NCI-H187 treated with DMSO at 0.1 percent for 48 hours (cell line): ENCODE measurements at regions not wholly inside any gene's neighbourhood (a gene's known extent, or its start where the extent isn't known, plus 50 kb on each side); places are given as distances from the start of the nearest gene placed in this dataset.
"Not testable (repeated sequence)": the region's sequence is repeated elsewhere in the genome, so short reads cannot be mapped to it uniquely, and the experiment has no call there.

ENCODE experiments used
- DNase-seq: peaks from one replicate; lab custom pipeline; 2025; lab: John Stamatoyannopoulos, UW

GRCh38 chr7:119711104-119711503, 561.9 kb upstream of the KCND2 start:
- no peak for DNase-seq

- no peak for DNase-seq
Observed at GRCh38 chr7:119712886-119713462, 560.0 kb upstream of the KCND2 start.

GRCh38 chr7:119713606-119714005, 559.4 kb upstream of the KCND2 start:
- DNase-seq, result no peak

DNA sequence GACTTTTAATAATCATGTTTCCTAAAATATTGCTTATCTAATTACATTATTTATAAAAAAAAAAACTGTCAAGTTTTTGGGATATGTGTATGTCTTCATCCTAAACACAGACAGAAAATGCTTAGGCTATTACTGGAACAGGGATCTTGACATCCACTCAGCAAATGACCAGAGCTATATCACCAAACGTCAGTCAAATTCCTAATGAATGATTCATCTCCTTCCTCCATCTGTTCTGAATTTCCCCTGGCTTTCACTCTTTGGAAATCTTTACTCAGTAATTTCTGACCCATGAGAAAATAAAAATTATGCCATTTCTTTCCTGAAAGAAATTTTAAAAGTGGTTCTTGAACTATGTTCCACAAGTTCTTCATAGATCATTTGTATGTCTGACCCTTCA, 552.4 kb upstream of the KCND2 start:
- no peak for DNase-seq

GRCh38 chr7:119724041-119724792, 548.8 kb upstream of the KCND2 start:
- DNase-seq, result no peak

GRCh38 chr7:119733127-119733879, 539.7 kb upstream of the KCND2 start:
- no peak for DNase-seq

GRCh38 chr7:119737390-119737789, 535.6 kb upstream of the KCND2 start:
- DNase-seq, result no peak

DNA sequence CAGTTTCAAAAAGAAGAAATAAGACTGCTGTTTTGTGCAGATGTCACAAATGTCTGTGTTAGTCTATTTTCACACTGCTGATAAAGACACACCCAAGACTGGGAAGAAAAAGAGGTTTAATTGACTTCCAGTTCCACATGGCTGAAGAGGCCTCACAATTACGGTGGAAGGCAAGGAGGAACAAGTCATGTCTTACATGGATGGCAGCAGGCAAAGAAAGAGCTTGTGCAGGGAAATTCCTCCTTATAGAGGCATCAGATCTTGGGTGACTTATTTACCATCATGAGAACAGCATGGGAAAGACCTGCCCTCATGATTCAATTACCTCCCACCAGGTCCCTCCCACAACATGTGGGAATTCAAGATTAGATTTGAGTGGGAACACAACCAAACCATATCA, 527.7 kb upstream of the KCND2 start:
- not testable (repeated sequence) for DNase-seq

DNA sequence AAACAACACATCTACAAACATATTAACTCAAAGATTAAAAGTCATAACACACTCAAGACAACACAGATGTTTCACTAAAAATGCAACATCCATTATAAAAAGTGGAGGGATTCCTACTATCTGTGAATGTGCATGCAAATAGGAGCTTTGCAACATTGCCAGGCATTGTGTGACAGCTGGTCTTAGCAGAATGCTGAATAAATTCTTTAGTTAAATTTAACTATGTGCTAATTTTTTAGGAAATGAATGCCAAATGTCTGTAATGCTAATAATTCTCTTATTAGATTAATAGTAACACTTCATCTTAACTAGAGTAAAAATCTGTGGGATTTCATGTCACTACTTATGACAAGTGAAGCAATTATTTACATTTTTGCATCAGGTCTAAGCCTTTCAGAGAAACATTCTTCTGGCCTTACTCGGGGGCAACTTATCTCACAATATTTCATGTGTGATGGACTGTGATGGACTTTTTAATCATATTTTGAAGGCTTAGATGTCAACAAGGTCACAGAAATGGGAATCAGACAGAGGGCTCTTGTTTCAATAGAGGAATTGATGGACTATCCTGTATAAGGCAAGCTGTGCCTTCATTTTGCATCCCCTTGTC, 524.6 kb upstream of the KCND2 start:
- no peak for DNase-seq

DNA sequence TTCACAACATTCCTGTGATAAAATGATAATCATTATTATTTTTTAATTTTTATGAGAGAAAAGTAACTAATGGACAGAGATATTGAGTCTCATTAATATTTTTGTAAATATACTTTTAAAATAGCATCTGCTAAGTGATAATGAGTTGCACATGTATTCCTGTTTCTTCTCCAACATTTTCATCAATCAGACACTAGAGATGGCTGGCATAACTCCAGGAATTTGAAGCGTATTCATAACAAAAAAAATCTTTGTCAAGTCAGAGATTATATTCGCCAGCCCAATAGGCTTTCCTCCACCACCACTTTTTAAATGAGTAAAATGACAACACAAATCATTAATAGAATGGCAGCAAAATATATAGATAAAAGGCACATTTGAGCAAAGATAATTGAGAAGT, 524.0 kb upstream of the KCND2 start:
- no peak for DNase-seq

DNA sequence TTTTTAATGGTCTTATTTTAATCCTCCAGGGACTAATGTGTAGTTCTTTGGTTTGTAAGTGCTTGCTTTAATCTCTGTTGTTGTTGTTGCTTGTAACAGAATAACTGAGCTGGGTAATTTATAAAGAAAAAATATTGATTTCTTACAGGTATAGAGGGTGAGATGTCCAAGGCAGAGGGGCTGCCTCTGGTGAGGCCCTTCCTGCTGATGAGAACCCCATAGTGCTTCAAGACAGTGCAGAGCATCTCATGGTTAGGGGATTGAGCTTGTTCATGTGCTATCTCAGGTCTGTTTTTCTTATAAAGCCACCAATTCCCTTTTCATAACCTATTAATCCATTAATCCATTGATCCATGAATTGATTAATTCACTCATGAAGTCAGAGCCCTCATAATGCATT, 516.3 kb upstream of the KCND2 start:
- DNase-seq, result no peak

GRCh38 chr7:119758254-119758653, 514.7 kb upstream of the KCND2 start:
- DNase-seq, result no peak

GRCh38 chr7:119761776-119762175, 511.2 kb upstream of the KCND2 start:
- no peak for DNase-seq

DNA sequence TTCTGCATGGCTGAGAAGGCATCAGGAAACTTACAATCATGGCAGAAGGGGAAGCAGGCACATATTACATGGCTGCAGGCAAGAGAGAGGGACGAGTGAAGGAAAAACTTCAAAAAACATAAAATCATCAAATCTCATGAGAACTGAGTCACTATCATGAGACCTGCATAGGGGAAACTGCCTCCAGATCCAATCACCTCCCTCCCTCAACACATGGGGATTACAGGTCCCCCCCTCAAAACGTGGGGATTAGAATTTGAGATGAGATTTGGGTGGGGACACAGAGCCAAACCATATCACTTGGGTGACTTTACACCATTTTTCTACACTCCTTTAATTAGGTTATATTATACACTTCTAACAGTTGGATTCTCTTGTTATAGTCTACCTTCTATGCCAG, 490.7 kb upstream of the KCND2 start:
- DNase-seq, result no peak

DNA sequence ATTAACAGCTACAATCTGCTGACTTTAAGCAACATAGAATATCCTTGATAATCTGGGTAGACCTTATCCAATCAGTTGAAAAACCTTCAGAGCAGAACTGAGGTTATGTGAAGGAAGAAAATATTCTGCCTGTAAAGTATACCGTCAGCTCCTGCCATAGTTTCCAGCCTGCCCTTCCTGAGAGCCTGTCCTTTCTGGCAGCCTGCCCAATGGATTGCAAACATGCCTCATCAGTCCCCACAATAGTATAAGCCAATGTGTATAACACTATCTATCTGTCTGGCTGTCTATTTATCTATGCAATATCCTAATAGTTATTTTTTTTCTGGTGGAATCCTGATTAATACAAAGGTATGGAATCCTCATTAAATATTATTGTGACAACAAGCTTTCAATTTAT, 489.2 kb upstream of the KCND2 start:
- DNase-seq, result no peak

DNA sequence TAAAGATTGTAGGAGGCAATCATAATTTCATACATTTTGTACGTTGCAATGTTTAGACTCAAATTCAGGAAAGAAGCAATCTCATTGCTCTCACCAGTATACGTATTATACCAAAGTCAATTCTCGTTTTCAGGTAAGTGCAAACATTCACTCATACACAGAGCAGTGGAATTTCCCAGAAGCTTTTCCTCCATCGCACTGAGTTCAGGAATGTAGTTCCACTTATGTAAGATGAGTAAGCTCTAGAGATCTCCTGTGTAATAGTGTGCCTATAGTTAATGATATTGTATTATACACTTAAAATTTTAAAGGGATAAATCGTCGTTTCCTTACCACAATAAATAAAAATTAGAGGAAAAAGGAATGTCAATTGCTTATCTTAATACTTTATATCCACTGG, 470.8 kb upstream of the KCND2 start:
- no peak for DNase-seq

DNA sequence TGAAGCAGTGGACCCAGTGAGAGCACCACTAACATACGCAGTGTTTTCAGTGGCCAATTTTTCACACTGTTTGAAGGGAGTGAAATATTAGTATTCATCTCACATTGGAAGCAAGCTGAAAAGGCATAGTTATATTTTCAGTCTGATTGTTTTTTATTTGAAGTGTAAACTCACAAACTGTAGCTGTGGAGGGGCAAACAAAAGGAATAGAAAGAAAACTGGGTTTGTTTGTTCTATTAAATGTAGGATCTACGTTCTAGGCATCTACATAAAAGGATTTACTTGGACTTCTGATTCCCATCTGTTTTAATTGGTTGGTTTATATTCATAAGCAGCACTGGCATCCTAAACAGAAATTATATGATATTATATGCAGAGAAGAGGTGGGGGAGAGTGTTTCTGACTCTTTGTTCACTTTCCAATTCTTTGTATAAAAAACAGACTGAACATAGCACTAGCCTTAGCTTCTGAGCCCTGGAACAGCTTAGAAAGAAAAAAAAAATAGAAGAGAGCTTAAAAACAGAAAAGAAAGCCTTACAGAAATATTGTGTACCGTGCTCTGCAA, 447.8 kb upstream of the KCND2 start:
- no peak for DNase-seq

DNA sequence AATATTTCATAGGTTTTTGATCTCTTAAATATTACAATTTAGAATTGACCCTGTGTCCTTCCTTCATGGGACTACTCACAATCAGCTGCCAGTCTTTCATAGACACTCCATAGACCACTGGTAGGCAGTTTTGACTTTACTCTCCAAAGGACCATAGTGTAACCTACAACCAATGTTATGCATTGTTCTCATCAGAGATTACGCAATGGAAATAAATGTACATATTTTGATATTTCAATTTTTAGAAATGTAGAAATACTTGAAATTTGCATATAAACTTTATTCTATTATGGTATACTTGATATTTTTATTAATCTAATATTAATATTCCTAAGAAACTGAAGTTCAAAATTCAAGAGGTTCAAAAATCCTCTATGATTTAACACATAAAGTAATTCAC, 446.4 kb upstream of the KCND2 start:
- no peak for DNase-seq

DNA sequence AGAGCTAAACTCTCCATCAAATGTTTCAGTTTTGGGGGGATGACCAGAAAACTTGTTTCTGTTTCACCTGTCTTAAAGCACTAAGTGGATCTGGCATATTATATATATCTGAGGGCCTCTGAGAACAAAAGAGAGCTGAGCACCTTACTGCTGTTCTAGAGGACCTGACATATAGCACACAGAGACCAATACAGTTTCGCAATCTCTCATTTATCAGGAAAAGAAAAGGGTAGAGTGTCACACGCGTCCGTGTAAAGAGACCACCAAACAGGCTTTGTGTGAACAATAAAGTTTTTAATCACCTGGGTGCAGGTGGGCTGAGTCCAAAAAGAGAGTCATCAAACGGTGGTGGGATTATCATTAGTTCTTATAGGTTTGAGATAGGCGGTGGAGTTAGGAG, 434.5 kb upstream of the KCND2 start:
- DNase-seq, result no peak

DNA sequence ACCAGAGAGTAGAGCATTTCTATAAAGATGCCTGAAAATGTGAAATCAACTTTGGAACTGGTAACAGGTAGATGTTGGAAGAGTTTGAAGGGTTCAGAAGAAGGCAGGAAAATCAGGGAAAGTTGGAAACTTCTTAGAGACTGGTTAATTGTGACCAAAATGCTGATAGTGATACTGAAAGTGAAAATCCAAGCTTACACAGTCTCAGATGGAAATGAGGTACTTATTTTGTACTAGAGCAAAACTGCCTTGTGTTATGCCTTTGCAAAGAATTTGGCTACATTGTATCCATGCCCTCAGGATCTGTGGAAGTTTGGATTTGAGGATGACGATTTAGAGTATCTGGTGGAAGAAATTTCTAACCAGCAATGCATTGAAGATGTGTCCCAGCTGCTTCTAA, 430.6 kb upstream of the KCND2 start:
- DNase-seq, result no peak

DNA sequence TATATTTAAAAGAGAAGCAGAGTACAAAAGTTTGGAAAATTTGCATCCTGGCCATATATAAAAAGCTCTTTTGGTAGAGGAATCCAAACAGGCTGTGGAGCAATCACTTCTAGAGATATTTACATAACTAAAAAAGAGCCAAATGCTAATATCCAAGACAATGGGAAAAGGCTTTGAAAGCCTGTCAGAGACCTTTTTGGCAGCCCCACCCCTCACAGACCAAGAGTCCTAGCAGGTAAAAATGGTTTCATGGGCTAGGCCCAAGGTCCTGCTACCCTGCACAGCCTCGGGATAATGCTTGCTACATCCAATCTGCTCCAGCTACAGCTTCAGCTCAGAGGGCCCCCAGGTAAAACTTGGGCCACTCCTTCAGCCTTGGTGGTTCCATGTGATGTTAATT, 430.2 kb upstream of the KCND2 start:
- DNase-seq, result no peak

GRCh38 chr7:119861385-119861784, 411.6 kb upstream of the KCND2 start:
- no peak for DNase-seq

DNA sequence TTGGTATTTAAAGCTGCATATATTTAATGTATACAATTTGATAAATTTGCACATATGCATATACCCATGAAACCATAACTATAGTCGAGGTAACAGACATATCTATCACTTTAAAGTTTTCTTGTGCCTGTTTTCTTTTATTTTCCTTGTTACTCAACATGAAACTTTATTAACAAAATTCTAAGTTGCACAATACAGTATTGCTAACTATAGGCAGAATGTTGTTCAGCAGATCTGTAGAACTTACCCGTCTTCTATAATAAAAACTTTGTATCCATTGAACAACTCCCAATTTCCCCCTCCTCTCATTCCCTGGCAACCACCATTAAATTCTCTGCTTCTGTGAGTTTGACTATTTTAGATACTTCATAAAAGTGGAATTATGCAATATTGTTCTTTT, 404.6 kb upstream of the KCND2 start:
- no peak for DNase-seq
